Adrenal gland (tissue), 9 donors: ENCODE measurements at regions not wholly inside any gene's neighbourhood (a gene's known extent, or its start where the extent isn't known, plus 50 kb on each side); places are given as distances from the start of the nearest gene placed in this dataset.

Source experiments
- DNase-seq, 7 donors: peaks; one replicate each; pipeline ENCODE4 v3.0.0-alpha.2; 2019 to 2020
- H3K27ac ChIP-seq, 5 donors: fragments of 200-600 bp; sonication (generic) in 4 of 5; 1 replicate in 3 of 5; 2 replicates in 2 of 5; pipeline versions ENCODE4 v1.5.1 to v1.8.0; 2016 to 2020; ENCODE audit warnings: mild to moderate bottlenecking in 1 of 5
- H3K27me3 ChIP-seq: fragments of 200-600 bp; 2 replicates; pipeline ENCODE4 v1.8.0; 2021
- H3K36me3 ChIP-seq, 2 donors: fragments of 200-600 bp; replicated peaks in 1 of 2; 1 replicate in 1 of 2; 2 replicates in 1 of 2; pipeline versions ENCODE4 v1.5.1 to v1.8.0; 2018 to 2022
- H3K4me1 ChIP-seq, 2 donors: fragments of 200-600 bp; replicated peaks in 1 of 2; 1 replicate in 1 of 2; 2 replicates in 1 of 2; pipeline versions ENCODE4 v1.5.1 to v1.8.0; 2018 to 2021
- H3K4me3 ChIP-seq, 4 donors: fragments of 200-600 bp; sonication (generic) in 3 of 4; one replicate each; pipeline ENCODE4 v1.5.1; 2016 to 2018
- H3K9me3 ChIP-seq, 3 donors: fragments of 200-600 bp; sonication (generic) in 1 of 3; replicated peaks in 1 of 3; 1 replicate in 2 of 3; 2 replicates in 1 of 3; pipeline versions ENCODE4 v1.5.1 to v1.8.0; 2016 to 2021
- CTCF ChIP-seq, 6 experiments: fragments of 450-650 bp in 4 of 6; fragments of 200-600 bp in 2 of 6; sonication (generic) in 1 of 6; IDR thresholded peaks; 1 replicate in 5 of 6; 2 replicates in 1 of 6; pipeline versions ENCODE4 v1.5.1 to v1.8.0; 2016 to 2021; ENCODE audit warnings: antibody characterized with exemption in 6 of 6, mild to moderate bottlenecking in 2 of 6, moderate library complexity in 1 of 6
- POLR2A ChIP-seq, 2 donors: fragments of 450-650 bp; IDR thresholded peaks; one replicate each; pipeline ENCODE4 v1.6.1; 2017; ENCODE audit warnings: antibody characterized with exemption in 2 of 2, mild to moderate bottlenecking in 2 of 2, moderate library complexity in 1 of 2
- WGBS, 4 donors: extraction: QIAGEN DNeasy Blood & Tissue Kit in 2 of 4; methylation state at CpG; one replicate each; pipeline versions ENCODE4 v1.1.5 to v1.1.7; 2013 to 2017; 5-methylcytosine and 5-hydroxymethylcytosine counted together
- intact Hi-C, 2 donors: fragments of 100-400 bp; cut with DNase I; formaldehyde crosslinking; loops; one replicate each; pipeline versions ENCODE4 v1.14.1 to v1.15.0; 2022 to 2023
- donor health status: healthy with polysubstance abuse.
- donor health status: Bipolar disorder and iron deficiency.
- donor health status: DM: yes; HTN: yes; CAD: no.
- donor health status: DM: no; HTN: no; CAD: no.
- donor health status: DM: no; HTN: no; CAD: no.

DNA sequence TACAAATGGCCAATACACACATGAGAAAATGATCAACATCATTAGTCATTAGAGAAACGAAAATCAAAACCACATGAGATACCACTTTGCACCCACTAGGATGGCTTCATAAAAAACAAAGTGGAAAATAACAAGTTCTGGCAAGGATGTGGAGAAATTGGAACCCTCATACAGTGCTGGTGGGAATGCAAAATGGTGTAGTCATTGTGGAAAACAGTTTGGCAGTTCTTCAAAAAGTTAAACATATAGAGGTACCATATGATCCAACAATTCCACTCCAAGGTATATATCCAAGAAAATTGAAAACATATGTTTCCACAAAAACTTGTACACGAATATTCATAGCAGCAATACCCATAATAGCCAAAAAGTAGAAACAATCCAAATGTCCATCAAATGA, 231.6 kb upstream of the CSF3R start:
- no peaks in the 10 kb centered on the region for H3K9me3 ChIP-seq
- 31 to 49% (median 43%) methylated on average over 2 of the region's 2 CpGs for WGBS, 4 donors
- TF ChIP-seq CTCF (IDR thresholded peaks at IDR 0.05) (no peak), POLR2A (IDR thresholded peaks at IDR 0.05) (no peak)
- no peaks in the 10 kb centered on the region for H3K4me1 ChIP-seq
- no peak overlapping the region for H3K4me3 ChIP-seq
- intact Hi-C loops: no loop called here
- H3K27me3 ChIP-seq: peaks cover 15% of the 10 kb centered on the region
- no peak for DNase-seq
- H3K36me3 ChIP-seq: no peaks in the 10 kb centered on the region
- H3K27ac ChIP-seq: no peak overlapping the region

DNA sequence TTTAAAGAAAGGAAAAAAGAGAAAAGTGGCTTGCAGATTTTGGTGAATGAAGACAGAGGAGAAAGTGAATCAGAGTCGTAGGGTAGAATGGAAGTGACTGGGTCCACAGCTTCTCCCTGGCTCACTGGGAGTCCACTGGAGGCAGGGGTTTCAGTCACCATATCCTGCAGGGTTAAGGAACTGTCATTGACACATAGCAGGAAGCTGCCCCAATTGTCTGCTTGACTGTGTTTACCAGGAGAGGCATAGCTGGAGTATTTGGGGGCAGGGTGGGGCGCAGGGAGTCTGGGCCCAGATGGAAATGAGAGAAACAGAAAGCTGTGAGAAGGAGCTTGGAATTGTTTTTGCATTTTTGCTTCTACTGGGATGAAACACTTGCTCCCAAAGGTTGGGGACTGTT, 228.8 kb upstream of the CSF3R start:
- H3K9me3 ChIP-seq: no peaks in the 10 kb centered on the region
- H3K4me1 ChIP-seq: no peaks in the 10 kb centered on the region
- no peak overlapping the region for H3K27ac ChIP-seq
- intact Hi-C loops: no loop called here
- DNase-seq: no peak
- H3K4me3 ChIP-seq: no peak overlapping the region
- no peak for TF ChIP-seq POLR2A (IDR thresholded peaks at IDR 0.05)
- no peak for TF ChIP-seq CTCF (IDR thresholded peaks at IDR 0.05)
- WGBS, 4 donors: 25 to 31% (median 29%) methylated on average over 2 of the region's 2 CpGs
- H3K27me3 ChIP-seq: peaks cover 15% of the 10 kb centered on the region
- H3K36me3 ChIP-seq: no peaks in the 10 kb centered on the region

- Histone ChIP-seq H3K4me1 (no peaks in the 10 kb centered on the region), H3K27me3 (peaks cover 15% of the 10 kb centered on the region), H3K4me3 (no peak overlapping the region)
These were observed 228.2 kb upstream of the CSF3R start for GRCh38 chr1:36710951-36711350.

DNA sequence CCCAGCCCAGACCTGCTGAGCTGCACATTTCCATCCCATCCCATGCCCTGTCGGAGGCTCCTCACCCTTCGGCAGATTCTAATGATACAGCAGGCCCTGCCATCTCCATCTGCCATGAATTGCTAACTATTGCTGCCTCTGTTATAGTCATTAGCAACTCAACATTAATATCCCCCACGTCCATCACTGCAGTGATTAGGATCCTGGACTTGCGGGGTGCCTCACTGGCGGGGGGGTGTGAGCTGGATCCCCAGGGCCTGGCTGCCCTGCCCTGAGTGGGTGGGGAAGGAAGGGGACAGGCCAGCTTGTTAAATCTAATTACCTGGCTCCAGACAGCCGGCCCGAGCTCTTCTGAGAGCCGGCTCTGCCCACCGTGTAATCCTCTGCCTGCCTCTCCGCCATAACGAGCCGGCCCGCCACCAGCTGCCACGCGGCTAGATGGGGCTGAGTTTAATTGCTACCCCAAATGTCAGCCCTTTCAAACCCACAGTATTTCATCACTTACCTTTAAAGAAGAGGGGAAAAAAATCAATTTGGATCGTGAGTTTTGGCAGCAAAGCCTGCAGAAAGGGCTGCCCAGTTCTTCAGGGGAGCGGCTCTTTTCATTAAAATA, 227.3 kb upstream of the CSF3R start:
- 42 to 51% (median 48%) methylated on average over 14 to 17 of the region's 17 CpGs for WGBS, 4 donors
- no peaks in the 10 kb centered on the region for H3K36me3 ChIP-seq
- DNase-seq: no peak
- H3K27me3 ChIP-seq: peaks cover 15% of the 10 kb centered on the region
- H3K4me3 ChIP-seq: no peak overlapping the region
- no peak for TF ChIP-seq POLR2A (IDR thresholded peaks at IDR 0.05)
- TF ChIP-seq CTCF (IDR thresholded peaks at IDR 0.05): no peak
- no peak overlapping the region for H3K27ac ChIP-seq
- intact Hi-C loops: loop anchor here in 1 of 2 donors (10.0 kb wide), 1 partner anchor 725 kb away; no protein-coding TSS in a partner anchor
- H3K4me1 ChIP-seq: no peaks in the 10 kb centered on the region
- no peaks in the 10 kb centered on the region for H3K9me3 ChIP-seq

More at GRCh38 chr1:36710951-36711350, 228.2 kb upstream of the CSF3R start:
- no peaks in the 10 kb centered on the region for H3K36me3 ChIP-seq
- DNase-seq: no peak
- TF ChIP-seq CTCF (IDR thresholded peaks at IDR 0.05): no peak
- TF ChIP-seq POLR2A (IDR thresholded peaks at IDR 0.05): no peak
- intact Hi-C loops: no loop called here
- no peaks in the 10 kb centered on the region for H3K9me3 ChIP-seq
- 19 to 27% (median 22%) methylated on average over 5 of the region's 5 CpGs for WGBS, 4 donors
- no peak overlapping the region for H3K27ac ChIP-seq
